Activated naive CD4-positive, alpha-beta T cell treated with anti-CD3 and anti-CD28 coated beads, Interleukin-2, amount 50 U/mL, for 24 hours (primary cell): ENCODE measurements at regions not wholly inside any gene's neighbourhood (a gene's known extent, or its start where the extent isn't known, plus 50 kb on each side); places are given as distances from the start of the nearest gene placed in this dataset.
"Not testable (repeated sequence)": the region's sequence is repeated elsewhere in the genome, so short reads cannot be mapped to it uniquely, and the experiment has no call there.

Source experiments
- H3K27ac Mint-ChIP-seq: one replicate; pipeline ENCODE4 v1.8.0; 2021; ENCODE audit warnings: mild to moderate bottlenecking, mixed read lengths
- H3K27me3 Mint-ChIP-seq: one replicate; pipeline ENCODE4 v1.8.0; 2021; ENCODE audit warnings: mixed read lengths
- H3K36me3 Mint-ChIP-seq: one replicate; pipeline ENCODE4 v1.8.0; 2021; ENCODE audit warnings: mixed read lengths
- H3K4me1 Mint-ChIP-seq: one replicate; pipeline ENCODE4 v1.8.0; 2021; ENCODE audit warnings: mixed read lengths
- H3K4me3 Mint-ChIP-seq: one replicate; pipeline ENCODE4 v1.8.0; 2021; ENCODE audit warnings: mild to moderate bottlenecking, mixed read lengths
- H3K9me3 Mint-ChIP-seq: one replicate; pipeline ENCODE4 v1.8.0; 2021; ENCODE audit warnings: mixed read lengths

- Mint-ChIP-seq H3K27me3 (peaks cover 14% of the 10 kb centered on the region), H3K4me3 (no peak overlapping the region), H3K36me3 (no peaks in the 10 kb centered on the region), H3K4me1 (no peaks in the 10 kb centered on the region), H3K9me3 (no peaks in the 10 kb centered on the region), H3K27ac (no peak overlapping the region)
Measured at GRCh38 chr9:86639899-86640379, 285.7 kb upstream of the TUT7 start.

GRCh38 chr9:86639287-86639686 lies 285.1 kb upstream of the TUT7 start:
- Mint-ChIP-seq H3K27me3 (peaks cover 18% of the 10 kb centered on the region), H3K4me3 (no peak overlapping the region), H3K9me3 (no peaks in the 10 kb centered on the region), H3K36me3 (no peaks in the 10 kb centered on the region), H3K4me1 (no peaks in the 10 kb centered on the region), H3K27ac (no peak overlapping the region)

GRCh38 chr9:86638109-86638508 lies 283.9 kb upstream of the TUT7 start:
- H3K27ac Mint-ChIP-seq, result no peak overlapping the region
- H3K27me3 Mint-ChIP-seq, result peaks cover 19% of the 10 kb centered on the region
- no peaks in the 10 kb centered on the region for H3K9me3 Mint-ChIP-seq
- H3K36me3 Mint-ChIP-seq, result no peaks in the 10 kb centered on the region
- H3K4me1 Mint-ChIP-seq, result no peaks in the 10 kb centered on the region
- H3K4me3 Mint-ChIP-seq, result no peak overlapping the region

- H3K4me3 Mint-ChIP-seq, result no peak overlapping the region
- no peaks in the 10 kb centered on the region for H3K36me3 Mint-ChIP-seq
- no peak overlapping the region for H3K27ac Mint-ChIP-seq
- H3K9me3 Mint-ChIP-seq, result no peaks in the 10 kb centered on the region
- H3K4me1 Mint-ChIP-seq, result no peaks in the 10 kb centered on the region
- H3K27me3 Mint-ChIP-seq, result peaks cover 17% of the 10 kb centered on the region
Measured at GRCh38 chr9:86637515-86637914, 283.3 kb upstream of the TUT7 start.

DNA sequence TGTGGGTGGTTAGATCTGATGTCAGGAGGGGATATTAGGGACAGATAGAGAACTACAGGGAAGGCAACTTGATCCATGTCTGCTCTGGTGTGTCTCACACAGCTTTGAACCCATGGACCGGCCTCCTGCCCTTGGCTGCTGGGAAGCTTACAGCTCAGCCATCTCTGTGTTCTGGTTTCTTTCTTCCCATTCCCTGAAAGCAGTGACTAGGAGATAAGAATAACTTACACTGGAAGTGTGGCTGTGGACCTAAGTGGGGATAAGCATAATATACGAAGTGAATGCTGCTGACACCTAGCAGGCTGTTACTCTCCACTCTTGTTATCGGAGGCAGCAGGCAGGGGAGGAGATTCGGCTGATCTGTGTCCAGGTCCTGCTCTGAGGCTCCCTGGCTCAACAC lies 282.3 kb upstream of the TUT7 start:
- no peaks in the 10 kb centered on the region for H3K4me1 Mint-ChIP-seq
- no peaks in the 10 kb centered on the region for H3K9me3 Mint-ChIP-seq
- H3K4me3 Mint-ChIP-seq, result no peak overlapping the region
- no peak overlapping the region for H3K27ac Mint-ChIP-seq
- H3K36me3 Mint-ChIP-seq, result no peaks in the 10 kb centered on the region
- H3K27me3 Mint-ChIP-seq, result peaks cover 17% of the 10 kb centered on the region

DNA sequence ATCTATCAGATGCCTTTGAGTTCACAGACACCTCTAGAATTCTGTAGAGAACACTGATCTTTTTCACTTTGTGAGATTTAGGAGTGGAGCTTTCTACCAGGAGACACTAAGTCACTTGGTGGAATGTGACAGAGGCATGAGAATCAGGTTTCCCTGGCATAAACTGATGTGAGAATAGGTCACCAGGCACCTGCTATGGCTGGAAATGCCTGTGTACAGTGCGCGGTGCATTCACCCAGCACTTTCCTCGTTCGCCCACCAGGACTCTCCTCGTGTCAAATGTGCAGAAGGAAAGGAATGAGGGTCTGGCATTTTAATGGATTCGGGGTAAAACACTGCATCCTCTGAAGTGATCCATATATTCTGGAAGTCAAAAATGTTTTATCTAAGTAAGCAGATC lies 281.8 kb upstream of the TUT7 start:
- Mint-ChIP-seq H3K27me3 (peaks cover 17% of the 10 kb centered on the region), H3K27ac (no peak overlapping the region), H3K9me3 (no peaks in the 10 kb centered on the region), H3K4me3 (no peak overlapping the region), H3K36me3 (no peaks in the 10 kb centered on the region), H3K4me1 (no peaks in the 10 kb centered on the region)

DNA sequence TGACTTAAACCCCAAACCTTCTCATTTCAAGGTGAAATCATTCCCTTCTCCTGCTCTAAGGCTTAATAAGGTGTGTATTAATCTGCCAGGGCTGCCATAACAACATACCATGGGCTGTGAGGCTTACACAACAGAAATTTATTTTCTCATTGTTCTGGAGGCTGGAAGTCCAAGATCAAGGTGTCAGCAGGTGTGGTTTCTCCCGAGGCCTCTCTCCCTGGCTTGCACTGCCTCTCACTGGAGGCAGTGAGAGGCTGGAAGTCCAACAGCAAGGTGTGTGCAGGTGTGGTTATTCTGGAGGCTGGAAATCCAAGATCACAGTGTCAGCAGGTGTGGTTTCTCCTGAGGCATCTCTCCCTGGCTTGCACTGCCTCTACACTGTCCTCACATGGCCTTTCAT lies 280.3 kb upstream of the TUT7 start:
- H3K27ac Mint-ChIP-seq, result no peak overlapping the region
- no peaks in the 10 kb centered on the region for H3K9me3 Mint-ChIP-seq
- no peaks in the 10 kb centered on the region for H3K36me3 Mint-ChIP-seq
- H3K27me3 Mint-ChIP-seq, result peaks cover 17% of the 10 kb centered on the region
- no peak overlapping the region for H3K4me3 Mint-ChIP-seq
- H3K4me1 Mint-ChIP-seq, result no peaks in the 10 kb centered on the region

- no peak overlapping the region for H3K27ac Mint-ChIP-seq
- H3K4me1 Mint-ChIP-seq, result no peaks in the 10 kb centered on the region
- H3K36me3 Mint-ChIP-seq, result no peaks in the 10 kb centered on the region
- peaks cover 17% of the 10 kb centered on the region for H3K27me3 Mint-ChIP-seq
- no peaks in the 10 kb centered on the region for H3K9me3 Mint-ChIP-seq
- no peak overlapping the region for H3K4me3 Mint-ChIP-seq
Measured at GRCh38 chr9:86633945-86634344, 279.7 kb upstream of the TUT7 start.

GRCh38 chr9:86632537-86632936 lies 278.3 kb upstream of the TUT7 start:
- no peaks in the 10 kb centered on the region for H3K4me1 Mint-ChIP-seq
- H3K4me3 Mint-ChIP-seq, result no peak overlapping the region
- peaks cover 14% of the 10 kb centered on the region for H3K27me3 Mint-ChIP-seq
- H3K9me3 Mint-ChIP-seq, result no peaks in the 10 kb centered on the region
- no peaks in the 10 kb centered on the region for H3K36me3 Mint-ChIP-seq
- H3K27ac Mint-ChIP-seq, result no peak overlapping the region

DNA sequence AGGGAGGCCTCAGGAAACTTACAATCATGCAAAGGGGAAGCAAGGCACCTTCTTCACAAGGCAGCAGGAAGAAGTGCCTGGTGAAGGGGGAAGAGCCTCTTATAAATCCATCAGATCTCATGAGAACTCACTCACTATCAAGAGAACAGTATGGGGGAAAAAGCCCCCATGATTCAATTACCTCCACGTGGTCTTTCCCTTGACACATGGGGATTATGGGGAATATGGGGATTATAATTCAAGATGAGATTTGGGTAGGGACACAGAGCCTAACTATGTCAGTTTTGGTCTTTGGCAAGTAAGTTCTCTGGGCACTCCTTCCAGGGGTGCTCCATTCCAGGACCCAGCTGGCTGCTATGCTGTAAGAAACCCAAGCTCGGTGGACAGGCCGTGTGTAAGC lies 275.3 kb upstream of the TUT7 start:
- H3K36me3 Mint-ChIP-seq, result no peaks in the 10 kb centered on the region
- no peaks in the 10 kb centered on the region for H3K4me1 Mint-ChIP-seq
- no peak overlapping the region for H3K4me3 Mint-ChIP-seq
- no peaks in the 10 kb centered on the region for H3K9me3 Mint-ChIP-seq
- H3K27me3 Mint-ChIP-seq, result peaks cover 2% of the 10 kb centered on the region
- no peak overlapping the region for H3K27ac Mint-ChIP-seq

DNA sequence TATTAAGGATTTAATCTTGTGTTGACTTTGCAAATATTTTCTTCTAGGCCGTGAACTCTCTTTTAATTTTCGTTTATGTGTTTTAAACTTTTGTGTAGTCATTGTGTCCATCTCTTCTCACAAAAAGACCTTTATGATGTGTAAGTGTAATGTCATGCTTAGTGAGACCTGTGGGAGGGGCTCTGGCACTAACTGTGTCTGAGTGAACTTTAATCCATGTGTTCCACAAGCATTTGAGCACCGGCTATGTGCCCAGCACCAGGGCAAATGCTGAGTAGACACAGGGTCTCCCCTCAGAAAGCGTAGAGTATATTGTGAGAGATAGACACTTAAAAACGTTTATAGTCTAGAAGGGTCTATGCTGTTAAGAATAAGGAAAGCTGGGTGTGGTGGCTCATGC lies 272.6 kb upstream of the TUT7 start:
- H3K9me3 Mint-ChIP-seq, result no peaks in the 10 kb centered on the region
- H3K27me3 Mint-ChIP-seq, result no peaks in the 10 kb centered on the region
- no peak overlapping the region for H3K27ac Mint-ChIP-seq
- no peaks in the 10 kb centered on the region for H3K4me1 Mint-ChIP-seq
- H3K4me3 Mint-ChIP-seq, result no peak overlapping the region
- H3K36me3 Mint-ChIP-seq, result no peaks in the 10 kb centered on the region

DNA sequence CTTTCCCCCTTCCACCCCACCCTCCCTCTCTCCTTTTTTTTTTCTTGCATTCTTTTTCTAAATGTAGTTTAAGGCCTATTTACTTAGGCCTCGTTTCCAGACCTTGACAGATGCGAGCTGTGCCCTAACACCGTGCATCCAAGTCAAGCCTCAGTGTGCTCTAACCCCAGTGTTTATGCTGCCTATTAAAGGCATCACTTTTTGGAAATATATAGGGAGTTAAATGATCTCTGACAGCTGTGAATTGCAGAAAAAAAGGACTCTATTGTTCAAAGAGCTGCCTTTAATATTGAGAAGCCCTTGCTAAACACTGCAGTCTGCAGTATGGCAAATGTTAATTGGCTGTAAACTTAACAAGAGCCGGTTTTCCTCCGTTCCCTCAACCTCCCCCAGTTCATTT lies 270.4 kb upstream of the TUT7 start:
- Mint-ChIP-seq H3K27ac (no peak overlapping the region), H3K9me3 (no peaks in the 10 kb centered on the region), H3K36me3 (no peaks in the 10 kb centered on the region), H3K4me3 (no peak overlapping the region), H3K27me3 (no peaks in the 10 kb centered on the region), H3K4me1 (no peaks in the 10 kb centered on the region)

GRCh38 chr9:86614871-86615849 lies 260.9 kb upstream of the TUT7 start:
- H3K27ac Mint-ChIP-seq, result no peak overlapping the region
- no peaks in the 10 kb centered on the region for H3K9me3 Mint-ChIP-seq
- H3K4me1 Mint-ChIP-seq, result no peaks in the 10 kb centered on the region
- peaks cover 5% of the 10 kb centered on the region for H3K27me3 Mint-ChIP-seq
- H3K36me3 Mint-ChIP-seq, result no peaks in the 10 kb centered on the region
- no peak overlapping the region for H3K4me3 Mint-ChIP-seq

DNA sequence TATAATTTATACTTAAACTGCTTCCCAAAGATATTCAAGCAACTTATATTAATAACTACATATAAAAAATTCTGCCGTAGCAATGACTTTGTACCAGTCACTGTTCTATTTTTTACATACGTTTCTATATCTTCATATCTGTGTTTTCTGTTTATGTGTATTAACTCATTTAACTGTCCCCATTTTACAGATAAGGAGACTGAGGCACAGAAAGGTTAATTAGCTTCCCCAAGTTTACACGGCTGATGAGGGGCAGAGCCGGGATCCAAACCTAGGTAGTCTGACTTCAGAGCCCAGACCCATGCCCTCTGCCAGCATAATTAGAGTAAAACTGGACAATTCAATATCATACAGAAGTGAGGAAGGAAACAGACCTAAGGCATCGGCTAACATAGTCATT lies 259.7 kb upstream of the TUT7 start:
- H3K9me3 Mint-ChIP-seq, result no peaks in the 10 kb centered on the region
- H3K27me3 Mint-ChIP-seq, result peaks cover 5% of the 10 kb centered on the region
- no peaks in the 10 kb centered on the region for H3K36me3 Mint-ChIP-seq
- no peak overlapping the region for H3K27ac Mint-ChIP-seq
- H3K4me3 Mint-ChIP-seq, result no peak overlapping the region
- no peaks in the 10 kb centered on the region for H3K4me1 Mint-ChIP-seq

GRCh38 chr9:86611534-86611933 lies 257.3 kb upstream of the TUT7 start:
- not testable (repeated sequence) for H3K27me3 Mint-ChIP-seq, H3K4me1 Mint-ChIP-seq, H3K36me3 Mint-ChIP-seq, H3K4me3 Mint-ChIP-seq, H3K27ac Mint-ChIP-seq, H3K9me3 Mint-ChIP-seq

GRCh38 chr9:86605303-86605702 lies 251.1 kb upstream of the TUT7 start:
- H3K36me3 Mint-ChIP-seq, result no peaks in the 10 kb centered on the region
- H3K4me3 Mint-ChIP-seq, result no peak overlapping the region
- no peak overlapping the region for H3K27ac Mint-ChIP-seq
- H3K4me1 Mint-ChIP-seq, result no peaks in the 10 kb centered on the region
- H3K27me3 Mint-ChIP-seq, result peaks cover 6% of the 10 kb centered on the region
- no peaks in the 10 kb centered on the region for H3K9me3 Mint-ChIP-seq

GRCh38 chr9:86604741-86605140 lies 250.5 kb upstream of the TUT7 start:
- peaks cover 8% of the 10 kb centered on the region for H3K27me3 Mint-ChIP-seq
- H3K9me3 Mint-ChIP-seq, result no peaks in the 10 kb centered on the region
- no peak overlapping the region for H3K4me3 Mint-ChIP-seq
- no peaks in the 10 kb centered on the region for H3K36me3 Mint-ChIP-seq
- no peak overlapping the region for H3K27ac Mint-ChIP-seq
- H3K4me1 Mint-ChIP-seq, result no peaks in the 10 kb centered on the region
